A549 (cell line): ENCODE measurements at regions not wholly inside any gene's neighbourhood (a gene's known extent, or its start where the extent isn't known, plus 50 kb on each side); places are given as distances from the start of the nearest gene placed in this dataset.
"Not testable (repeated sequence)": the region's sequence is repeated elsewhere in the genome, so short reads cannot be mapped to it uniquely, and the experiment has no call there.

Experiments used
- CBX2 ChIP-seq: fragments of 200-600 bp; sonication (generic); IDR thresholded peaks from 2 replicates; pipeline ENCODE4 v1.6.1; 2016; ENCODE audit warnings: low read depth, mild to moderate bottlenecking, borderline replicate concordance
- CTCF ChIP-seq: fragments of >200 bp; sonication (Bioruptor Twin); formaldehyde crosslinking; IDR thresholded peaks from 3 replicates; pipeline ENCODE4 v1.5.1; 2016
- POLR2A ChIP-seq: IDR thresholded peaks from 2 replicates; pipeline ENCODE4 v1.6.1; 2012; ENCODE audit warnings: mild to moderate bottlenecking, low read length

GRCh38 chr12:63493357-63493756 lies 174.9 kb downstream of the DPY19L2 start:
- TF ChIP-seq POLR2A, CBX2, CTCF: not testable (repeated sequence)
